Heart right ventricle (tissue), 16 donors: ENCODE measurements at regions not wholly inside any gene's neighbourhood (a gene's known extent, or its start where the extent isn't known, plus 50 kb on each side); places are given as distances from the start of the nearest gene placed in this dataset.

ENCODE experiments used
- ATAC-seq, 8 donors: fragments of 200-7000 bp; cut with Tn5 transposase; one replicate each; pipeline ENCODE4 v1.9.1; 2020; ENCODE audit warnings: mild to moderate bottlenecking in 8 of 8, moderate library complexity in 8 of 8, moderate number of reproducible peaks in 1 of 8
- DNase-seq, 2 donors: peaks; one replicate each; pipeline ENCODE4 v3.0.0-alpha.2; 2020
- H3K27ac ChIP-seq, 10 donors: fragments of 200-600 bp; sonication (generic) in 2 of 10; one replicate each; pipeline versions ENCODE4 v1.5.0 to v1.8.0; 2020 to 2022; ENCODE audit warnings: mild to moderate bottlenecking in 3 of 10
- H3K27me3 ChIP-seq, 7 donors: fragments of 200-600 bp; one replicate each; pipeline ENCODE4 v1.8.0; 2021 to 2022; ENCODE audit warnings: mild to moderate bottlenecking in 2 of 7
- H3K36me3 ChIP-seq, 9 donors: fragments of 200-600 bp; sonication (generic) in 1 of 9; one replicate each; pipeline versions ENCODE4 v1.5.0 to v1.8.0; 2020 to 2022; ENCODE audit warnings: mild to moderate bottlenecking in 2 of 9
- H3K4me1 ChIP-seq, 9 donors: fragments of 200-600 bp; sonication (generic) in 1 of 9; one replicate each; pipeline versions ENCODE4 v1.5.0 to v1.8.0; 2020 to 2022; ENCODE audit warnings: mild to moderate bottlenecking in 4 of 9
- H3K4me3 ChIP-seq, 10 donors: fragments of 200-600 bp; sonication (generic) in 2 of 10; one replicate each; pipeline versions ENCODE4 v1.5.0 to v1.8.0; 2020 to 2022; ENCODE audit warnings: mild to moderate bottlenecking in 7 of 10, moderate library complexity in 2 of 10
- H3K9me3 ChIP-seq, 11 donors: fragments of 200-600 bp in 10 of 11; sonication (generic) in 2 of 11; one replicate each; pipeline versions ENCODE4 v1.5.0 to v1.8.0; 2013 to 2022; ENCODE audit warnings: mild to moderate bottlenecking in 2 of 11, control low read depth in 1 of 11, moderate library complexity in 1 of 11
- CTCF ChIP-seq, 9 donors: fragments of 200-600 bp; sonication (generic) in 2 of 9; IDR thresholded peaks; one replicate each; pipeline versions ENCODE4 v1.5.0 to v1.8.0; 2021 to 2022; ENCODE audit warnings: antibody characterized with exemption in 9 of 9, mild to moderate bottlenecking in 5 of 9, moderate library complexity in 1 of 9
- WGBS, 2 donors: extraction: QIAGEN DNeasy Blood & Tissue Kit; methylation state at CpG; one replicate each; pipeline ENCODE4 v1.1.7; 2013; ENCODE audit warnings: inconsistent platforms in 1 of 2; 5-methylcytosine and 5-hydroxymethylcytosine counted together
- intact Hi-C, 10 donors: fragments of 100-400 bp; cut with DNase I; formaldehyde crosslinking; loops; one replicate each; pipeline versions ENCODE4 v1.11.1 to v1.14.2; 2022
- donor health status: Arrhythmogenic right ventricular cardiomyopathy.
- donor health status: ischemic (EF 13 %, LVEDD 7.1; RV severe dilation, severe dysfunction).
- donor health status: healthy with polysubstance abuse.
- donor health status: DM: no; HTN: yes; CAD: no.
- donor health status: DM: no; HTN: no; CAD: no.
- donor health status: ischemic (EF 25% LVEDD 6.9; RV normal size, moderate dysfunction).
- donor health status: ischemic (EF 25% LVEDD 5.7; RV mildly dilated, moderate dysfunction).
- donor health status: healthy.
- donor health status: DM: yes; HTN: yes; CAD: no.
- donor health status: Ischemic cardiomyopathy.
- donor health status: ischemic (EF 35%, LVEDD 5.7; RV mildly dilated, moderate dysfunction).
- donor health status: nonischemic (EF 11% LVEDD 7.7; RV severe dilation, severe dysfunction).
- donor health status: DM: yes; HTN: yes; CAD: no.
- donor health status: PGD.
- donor health status: ischemic (EF 29% LVEDD 5.4; RV normal size, mild dysfunction).
- donor health status: nonischemic (EF 23%, LVEDD 6.1; RV moderate dilation, normal function).

- no peaks in the 10 kb centered on the region for H3K9me3 ChIP-seq
- no peak for DNase-seq
- intact Hi-C loops: no loop called here
- H3K4me3 ChIP-seq: no peak overlapping the region
- no peak for ATAC-seq
- TF ChIP-seq CTCF (IDR thresholded peaks at IDR 0.05): no peak
- H3K27me3 ChIP-seq: peaks cover 0 to 8% (median 0%) of the 10 kb centered on the region in 7 donors
- 79 to 83% methylated on average over 3 of the region's 3 CpGs for WGBS, 2 donors
- H3K36me3 ChIP-seq: no peaks in the 10 kb centered on the region
- no peaks in the 10 kb centered on the region for H3K4me1 ChIP-seq
- no peak overlapping the region for H3K27ac ChIP-seq
Measured at GRCh38 chr2:45337481-45337880, 273.6 kb downstream of the SRBD1 start.

- ATAC-seq: no peak
- H3K27me3 ChIP-seq: peaks cover 0 to 2% (median 0%) of the 10 kb centered on the region in 7 donors
- intact Hi-C loops: no loop called here
- 95 to 97% methylated on average over 17 of the region's 17 CpGs for WGBS, 2 donors
- H3K36me3 ChIP-seq: no peaks in the 10 kb centered on the region
- TF ChIP-seq CTCF (IDR thresholded peaks at IDR 0.05): no peak
- no peaks in the 10 kb centered on the region for H3K9me3 ChIP-seq
- H3K27ac ChIP-seq: no peak overlapping the region
- no peaks in the 10 kb centered on the region for H3K4me1 ChIP-seq
- no peak overlapping the region for H3K4me3 ChIP-seq
- DNase-seq: no peak
Measured at GRCh38 chr2:45334205-45334604, 276.9 kb downstream of the SRBD1 start.

- H3K27ac ChIP-seq: no peak overlapping the region
- H3K4me3 ChIP-seq: no peak overlapping the region
- ATAC-seq (no peak), DNase-seq (no peak)
- TF ChIP-seq CTCF (IDR thresholded peaks at IDR 0.05): no peak
- WGBS, 2 donors: 82 to 92% methylated on average over 1 of the region's 1 CpG
- no peaks in the 10 kb centered on the region for H3K9me3 ChIP-seq
- peaks cover 0 to 3% (median 0%) of the 10 kb centered on the region in 7 donors for H3K27me3 ChIP-seq
- no peaks in the 10 kb centered on the region for H3K36me3 ChIP-seq
- intact Hi-C loops: no loop called here
- H3K4me1 ChIP-seq: no peaks in the 10 kb centered on the region
Measured at GRCh38 chr2:45332567-45332966, 278.5 kb downstream of the SRBD1 start.

GRCh38 chr2:45332094-45332493, 279.0 kb downstream of the SRBD1 start:
- no peak overlapping the region for H3K4me3 ChIP-seq
- no peaks in the 10 kb centered on the region for H3K9me3 ChIP-seq
- no peaks in the 10 kb centered on the region for H3K4me1 ChIP-seq
- no peak for DNase-seq
- TF ChIP-seq CTCF (IDR thresholded peaks at IDR 0.05): no peak
- H3K27me3 ChIP-seq: peaks cover 0 to 3% (median 0%) of the 10 kb centered on the region in 7 donors
- intact Hi-C loops: no loop called here
- no peaks in the 10 kb centered on the region for H3K36me3 ChIP-seq
- ATAC-seq: no peak
- no peak overlapping the region for H3K27ac ChIP-seq

GRCh38 chr2:45331410-45331786, 279.7 kb downstream of the SRBD1 start:
- 89 to 91% methylated on average over 7 of the region's 7 CpGs for WGBS, 2 donors
- H3K4me1 ChIP-seq: no peaks in the 10 kb centered on the region
- no peak overlapping the region for H3K27ac ChIP-seq
- H3K36me3 ChIP-seq: no peaks in the 10 kb centered on the region
- TF ChIP-seq CTCF (IDR thresholded peaks at IDR 0.05): no peak
- DNase-seq (no peak), ATAC-seq (no peak)
- H3K27me3 ChIP-seq: peaks cover 0 to 3% (median 0%) of the 10 kb centered on the region in 7 donors
- H3K4me3 ChIP-seq: no peak overlapping the region
- no peaks in the 10 kb centered on the region for H3K9me3 ChIP-seq
- intact Hi-C loops: no loop called here
